ENCODE measurements at regions not wholly inside any gene's neighbourhood (a gene's known extent, or its start where the extent isn't known, plus 50 kb on each side); places are given as distances from the start of the nearest gene placed in this dataset.

- TF ChIP-seq CTCF (conservative IDR thresholded peaks at IDR 0.05), result no peak
- TF ChIP-seq ZFX (IDR thresholded peaks at IDR 0.05), result no peak
Measured at GRCh38 chr18:57909620-57910019, 106.5 kb upstream of the ATP8B1 start.

Data from C4-2B (cell line).